HepG2 (cell line): ENCODE measurements at regions not wholly inside any gene's neighbourhood (a gene's known extent, or its start where the extent isn't known, plus 50 kb on each side); places are given as distances from the start of the nearest gene placed in this dataset.

Source experiments
- ATAC-seq: fragments of 200-7000 bp; cut with Tn5 transposase; 3 replicates; pipeline ENCODE4 v1.9.1; 2020; ENCODE audit warnings: mild to moderate bottlenecking, moderate library complexity
- BruUV-seq: library from RNA; stranded (reverse); fragments of 400-500 nt; replicated peaks from 2 replicates; lab custom pipeline; 2021; lab: Mats Ljungman, UMichigan
- CTCF ChIA-PET: fragments of 300-600 bp; formaldehyde crosslinking; extraction: SDS; loops from one replicate; lab custom pipeline; 2021; ENCODE audit warnings: low total read pairs, inconsistent platforms, low intra/inter-chr PET ratio; lab: Yijun Ruan, JAX
- POLR2A ChIA-PET: fragments of 350-600 bp; sonication (Branson Sonifier 250); formaldehyde crosslinking; loops from one replicate; lab custom pipeline; 2020; ENCODE audit warnings: antibody characterized with exemption, inconsistent platforms; lab: Yijun Ruan, JAX
- DNase-seq: peaks from one replicate; pipeline ENCODE4 v3.0.0-alpha.2; 2015; ENCODE audit warnings: low spot score
- FAIRE-seq: peaks from 3 replicates; lab custom pipeline; 2011; peaks lifted over from hg19 to GRCh38; lab: Jason Lieb, UNC
- H2AFZ ChIP-seq: one replicate; pipeline ENCODE4 v1.6.1; 2011; ENCODE audit warnings: low read length, inconsistent platforms
- H3K27ac ChIP-seq: fragments of 300-600 bp; 3 replicates; pipeline ENCODE4 v1.8.0; 2011; ENCODE audit warnings: mixed run types, mild to moderate bottlenecking, mixed read lengths, low read length, inconsistent platforms; ENCODE audit not compliant: insufficient read depth; ENCODE audit errors: extremely low read length
- H3K27me3 ChIP-seq, 2 experiments: fragments of 200-600 bp in 1 of 2; 2 replicates in 1 of 2; 3 replicates in 1 of 2; pipeline versions ENCODE4 v1.6.0 to v1.8.0; 2011; ENCODE audit warnings: low read length in 2 of 2, mild to moderate bottlenecking in 2 of 2, moderate library complexity in 2 of 2, inconsistent platforms in 1 of 2; ENCODE audit not compliant: insufficient read depth in 2 of 2, control insufficient read depth in 1 of 2
- H3K36me3 ChIP-seq, 2 experiments: fragments of 200-600 bp in 1 of 2; replicated peaks in 1 of 2; 2 replicates in 1 of 2; 3 replicates in 1 of 2; pipeline versions ENCODE4 v1.5.1 to v1.8.0; 2011; ENCODE audit warnings: low read length in 2 of 2, inconsistent platforms in 1 of 2; ENCODE audit not compliant: insufficient read depth in 2 of 2, control insufficient read depth in 1 of 2
- H3K4me1 ChIP-seq: 2 replicates; pipeline ENCODE4 v1.5.1; 2012; ENCODE audit warnings: low read length, inconsistent platforms; ENCODE audit not compliant: insufficient read depth
- H3K4me2 ChIP-seq: 2 replicates; pipeline ENCODE4 v1.6.0; 2011; ENCODE audit warnings: low read depth, low read length, inconsistent platforms
- H3K4me3 ChIP-seq, 3 experiments: fragments of 200-600 bp in 1 of 3; sonication (generic), shearing (Covaris generic) in 1 of 3; replicated peaks in 1 of 3; 2 replicates each; pipeline ENCODE4 v1.5.1; 2011 to 2016; ENCODE audit warnings: low read length in 3 of 3, inconsistent platforms in 2 of 3, low read depth in 2 of 3, mild to moderate bottlenecking in 2 of 3, control low read depth in 1 of 3, mixed read lengths in 1 of 3; ENCODE audit not compliant: insufficient read depth in 1 of 3
- H3K79me2 ChIP-seq: one replicate; pipeline ENCODE4 v1.6.1; 2011; ENCODE audit warnings: low read length, inconsistent platforms; ENCODE audit not compliant: insufficient read depth
- H3K9ac ChIP-seq: 2 replicates; pipeline ENCODE4 v1.6.0; 2011; ENCODE audit warnings: mild to moderate bottlenecking, low read depth, low read length, inconsistent platforms; ENCODE audit not compliant: insufficient read depth
- H3K9me3 ChIP-seq: 2 replicates; pipeline ENCODE4 v1.5.1; 2012; ENCODE audit warnings: mild to moderate bottlenecking, low read length
- H4K20me1 ChIP-seq: 2 replicates; pipeline ENCODE4 v1.6.0; 2011; ENCODE audit warnings: inconsistent platforms, mild to moderate bottlenecking, low read length, moderate library complexity; ENCODE audit not compliant: insufficient read depth
- BRCA1 ChIP-seq: sonication (generic); formaldehyde crosslinking; IDR thresholded peaks from 2 replicates; pipeline ENCODE4 v1.4.0; 2020; ENCODE audit warnings: missing genetic modification reagents
- CENPX ChIP-seq: sonication (generic); formaldehyde crosslinking; IDR thresholded peaks from 2 replicates; pipeline ENCODE4 v1.9.0; 2021; ENCODE audit warnings: mild to moderate bottlenecking, missing genetic modification reagents, moderate library complexity
- SALL2 ChIP-seq: sonication (generic); formaldehyde crosslinking; IDR thresholded peaks from 2 replicates; pipeline ENCODE4 v1.8.1; 2023; ENCODE audit warnings: mild to moderate bottlenecking, missing genetic modification reagents, inconsistent platforms
- SAP130 ChIP-seq: IDR thresholded peaks from 2 replicates; pipeline ENCODE4 v1.6.1; 2016; ENCODE audit warnings: low read depth
- SMARCC2 ChIP-seq: fragments of 450-650 bp; IDR thresholded peaks from 2 replicates; pipeline ENCODE4 v1.6.1; 2017; ENCODE audit warnings: antibody characterized with exemption, mild to moderate bottlenecking
- STAT6 ChIP-seq: sonication (generic); formaldehyde crosslinking; IDR thresholded peaks from 2 replicates; pipeline ENCODE4 v1.4.0; 2020; ENCODE audit warnings: missing genetic modification reagents, mild to moderate bottlenecking, borderline replicate concordance
- XRCC5 ChIP-seq: fragments of 200-400 bp; formaldehyde crosslinking; optimal IDR thresholded peaks from 2 replicates; pipeline ENCODE3; 2017; ENCODE audit warnings: mild to moderate bottlenecking, low read length
- ZFP36L1 ChIP-seq: sonication (generic); formaldehyde crosslinking; IDR thresholded peaks from 2 replicates; pipeline ENCODE4 v1.8.0; 2022; ENCODE audit warnings: mild to moderate bottlenecking, missing genetic modification reagents, moderate library complexity
- ZNF17 ChIP-seq: sonication (generic); formaldehyde crosslinking; IDR thresholded peaks from 2 replicates; pipeline ENCODE4 v1.5.0; 2020; ENCODE audit warnings: mild to moderate bottlenecking, missing genetic modification reagents
- ZNF234 ChIP-seq: sonication (generic); formaldehyde crosslinking; conservative IDR thresholded peaks from 2 replicates; pipeline ENCODE4 v1.5.1; 2020; ENCODE audit warnings: mild to moderate bottlenecking, missing genetic modification reagents
- ZNF24 ChIP-seq: fragments of 450-650 bp; IDR thresholded peaks from 2 replicates; pipeline ENCODE4 v1.6.1; 2017; ENCODE audit warnings: antibody characterized with exemption, mild to moderate bottlenecking
- ZNF318 ChIP-seq: sonication (generic); formaldehyde crosslinking; IDR thresholded peaks from 2 replicates; pipeline ENCODE4 v1.4.0; 2020; ENCODE audit warnings: mild to moderate bottlenecking, missing genetic modification reagents
- ZNF354B ChIP-seq: sonication (generic); formaldehyde crosslinking; IDR thresholded peaks from 2 replicates; pipeline ENCODE4 v1.8.0; 2022; ENCODE audit warnings: mild to moderate bottlenecking, missing genetic modification reagents
- ZNF367 ChIP-seq: sonication (generic); formaldehyde crosslinking; IDR thresholded peaks from 2 replicates; pipeline ENCODE4 v1.4.0; 2020; ENCODE audit warnings: missing genetic modification reagents, borderline replicate concordance
- WGBS: methylation state at CpG from one replicate; pipeline ENCODE4 v1.1.6; 2017; ENCODE audit warnings: low lambda C conversion rate; 5-methylcytosine and 5-hydroxymethylcytosine counted together
- in situ Hi-C: cut with HindIII; loops from 2 replicates; pipeline ENCODE4 v1.10.0; 2017; ENCODE audit warnings: low pct_unique_long_range_greater_than_20kb; ENCODE audit not compliant: extremely low pct_ligation_motif_present
- intact Hi-C: fragments of 100-400 bp; cut with micrococcal nuclease; formaldehyde crosslinking; loops from one replicate; pipeline ENCODE4 v1.10.0; 2022; ENCODE audit not compliant: unreplicated experiment

- no peak for TF ChIP-seq ZNF318 (CRISPR knock-in tag)
- no peak for TF ChIP-seq ZNF367 (CRISPR knock-in tag)
- TF ChIP-seq XRCC5, result no peak
- TF ChIP-seq ZNF24, result no peak
- TF ChIP-seq, all 625 proteins: peak for 0
These were observed 79.4 kb upstream of the SPRY1 start (continued) for GRCh38 chr4:123317211-123317610.

GRCh38 chr4:123319639-123320038, 77.0 kb upstream of the SPRY1 start:
- intact Hi-C loops (no loop called here), in situ Hi-C loops (no loop called here)
- ATAC-seq (no peak), DNase-seq (no peak), FAIRE-seq (no peak)
- H3K79me2 ChIP-seq, result no peaks in the 10 kb centered on the region
- H3K4me2 ChIP-seq, result no peak overlapping the region
- H3K27me3 ChIP-seq, result no peaks in the 10 kb centered on the region
- H3K27ac ChIP-seq, result no peak overlapping the region
- WGBS, result 100% methylated on average over 2 of the region's 2 CpGs
- H2AFZ ChIP-seq, result no peak overlapping the region
- H3K36me3 ChIP-seq, result no peaks in the 10 kb centered on the region
- H3K4me1 ChIP-seq, result no peaks in the 10 kb centered on the region
- ChIA-PET POLR2A (no interaction called here), CTCF (no interaction called here)
- H3K4me3 ChIP-seq, result no peak overlapping the region
- H4K20me1 ChIP-seq, result no peaks in the 10 kb centered on the region
- no peak overlapping the region for H3K9ac ChIP-seq
- no peaks in the 10 kb centered on the region for H3K9me3 ChIP-seq
- BruUV-seq, result no TSS peak
- no peak for TF ChIP-seq ZNF354B
- no peak for TF ChIP-seq SAP130 (CRISPR knock-in tag)
- TF ChIP-seq ZFP36L1 (CRISPR knock-in tag), result no peak
- no peak for TF ChIP-seq SMARCC2
- TF ChIP-seq ZNF234 (CRISPR knock-in tag), result no peak
- no peak for TF ChIP-seq ZNF17 (CRISPR knock-in tag)
- TF ChIP-seq CENPX (CRISPR knock-in tag), result no peak
- no peak for TF ChIP-seq STAT6
- TF ChIP-seq SALL2 (CRISPR knock-in tag), result no peak
- no peak for TF ChIP-seq BRCA1
